ENCODE measurements at regions not wholly inside any gene's neighbourhood (a gene's known extent, or its start where the extent isn't known, plus 50 kb on each side); places are given as distances from the start of the nearest gene placed in this dataset.
A peak's percentile ranks its signal among the peaks of the same experiment; 100 is the strongest.

DNA sequence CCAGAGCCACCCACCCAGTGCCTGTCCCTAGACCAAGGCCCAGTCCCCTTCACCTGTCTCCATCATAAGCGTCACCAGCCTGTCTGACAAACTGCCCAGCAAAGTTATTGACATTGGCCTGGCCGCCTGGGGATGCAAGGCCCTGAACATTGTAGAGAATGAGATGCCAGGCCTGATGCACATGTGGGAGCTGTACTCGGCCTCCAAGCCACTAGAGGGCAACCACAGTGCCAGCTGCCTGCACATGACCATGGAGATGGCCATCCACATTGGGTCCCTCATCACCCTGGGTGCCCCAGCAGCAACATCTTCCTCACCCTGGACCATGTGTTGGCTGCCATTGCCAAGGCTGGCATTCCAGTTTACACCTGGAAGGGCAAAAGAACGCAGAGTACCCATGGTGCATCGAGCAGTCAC lies 63.7 kb upstream of the ANTXRL start:
- peak; percentile 58 for DNase-seq (ENCODE audit: low spot score)
- Histone ChIP-seq H3K27ac (no peak overlapping the region), H3K4me3 (no peak overlapping the region)
- TF ChIP-seq CTCF (IDR thresholded peaks at IDR 0.05): no peak

GRCh38 chr10:46223626-46224413 lies 63.0 kb upstream of the ANTXRL start:
- no peak for TF ChIP-seq CTCF (IDR thresholded peaks at IDR 0.05)
- peak; percentile 43 for DNase-seq (ENCODE audit: low spot score)
- Histone ChIP-seq H3K4me3 (no peak overlapping the region), H3K27ac (no peak overlapping the region)

- no peak for TF ChIP-seq CTCF (IDR thresholded peaks at IDR 0.05)
- DNase-seq (ENCODE audit: low spot score): peak; percentile 57
- Histone ChIP-seq H3K27ac (no peak overlapping the region), H3K4me3 (no peak overlapping the region)
Observed at GRCh38 chr10:46224414-46224682, 62.4 kb upstream of the ANTXRL start.

- no peak overlapping the region for H3K4me3 ChIP-seq
- no peak overlapping the region for H3K27ac ChIP-seq
- peak; percentile 71 for DNase-seq (ENCODE audit: low spot score)
- TF ChIP-seq CTCF (IDR thresholded peaks at IDR 0.05): no peak
Observed at GRCh38 chr10:46225597-46225996, 61.2 kb upstream of the ANTXRL start.

DNA sequence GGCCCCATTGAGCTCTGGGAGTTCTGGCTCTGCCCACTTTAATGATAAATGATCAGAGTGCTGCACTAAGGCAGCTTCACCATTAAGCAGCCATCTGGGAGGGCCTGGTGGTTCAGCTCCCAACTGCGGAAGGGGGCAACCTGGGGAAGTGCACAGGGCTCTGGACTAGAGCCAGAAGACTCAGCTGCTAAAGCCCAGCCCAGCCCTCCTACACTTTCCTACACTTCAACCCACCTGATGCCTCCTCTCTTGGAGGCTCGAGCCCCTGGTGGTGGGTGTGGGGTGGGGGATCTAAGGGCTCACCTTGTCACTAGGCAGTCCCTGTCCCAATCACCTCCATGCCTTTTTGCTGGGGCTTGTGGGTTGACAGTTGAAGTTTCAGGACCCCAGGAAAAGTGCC lies 60.6 kb upstream of the ANTXRL start:
- no peak overlapping the region for H3K4me3 ChIP-seq
- no peak for TF ChIP-seq CTCF (IDR thresholded peaks at IDR 0.05)
- DNase-seq (ENCODE audit: low spot score): peak; percentile 55
- no peak overlapping the region for H3K27ac ChIP-seq

DNA sequence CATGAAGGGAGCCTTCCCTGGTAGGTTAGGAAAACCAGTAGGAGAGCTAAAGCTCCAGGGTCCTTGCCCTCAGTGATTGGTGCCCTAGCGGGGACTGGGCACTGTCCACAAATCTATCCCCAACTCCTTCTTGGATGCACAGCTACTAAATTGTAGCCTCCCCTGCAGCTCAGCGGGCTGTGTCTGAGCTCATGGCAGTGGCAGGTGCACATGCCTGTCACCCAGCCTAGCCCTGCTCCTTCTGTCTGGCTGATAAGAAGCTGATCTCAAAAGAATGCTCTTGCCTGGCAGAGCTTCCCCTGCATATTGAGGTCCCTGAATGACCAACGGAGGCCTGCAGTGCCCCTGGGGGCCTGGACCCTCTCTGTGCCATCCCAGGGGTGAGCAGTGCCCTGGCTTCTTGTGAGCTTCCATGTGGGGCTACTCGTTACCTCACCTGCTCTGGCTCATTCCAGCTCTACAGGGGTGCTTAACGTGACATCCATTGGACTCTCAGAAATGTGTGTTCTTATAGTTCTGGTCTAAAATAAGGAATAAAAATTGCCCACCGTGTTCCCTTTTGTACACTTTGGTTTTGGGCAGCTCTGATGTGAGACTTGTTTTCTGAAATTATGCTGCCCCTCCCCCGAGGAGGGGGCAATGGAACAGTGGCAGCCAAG lies 59.8 kb upstream of the ANTXRL start:
- DNase-seq (ENCODE audit: low spot score): peak; percentile 53
- TF ChIP-seq CTCF (IDR thresholded peaks at IDR 0.05): no peak
- Histone ChIP-seq H3K27ac (no peak overlapping the region), H3K4me3 (no peak overlapping the region)

DNA sequence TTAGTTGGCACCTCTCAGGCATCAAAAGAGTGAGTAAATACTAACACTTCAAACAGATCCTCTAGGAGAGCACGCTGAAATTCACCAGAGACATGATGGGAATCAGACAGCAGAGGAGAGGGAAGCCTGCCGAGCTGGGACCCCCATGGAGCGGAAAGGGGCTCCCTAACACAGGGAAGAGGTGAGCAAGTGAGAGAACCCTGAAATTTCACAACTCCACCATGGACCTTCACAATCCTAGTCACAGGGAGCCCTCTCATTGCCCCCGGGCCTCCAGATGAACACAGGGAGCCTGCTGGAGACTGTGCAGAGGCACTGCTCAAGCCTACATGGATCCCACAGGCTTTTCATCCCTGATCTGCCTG lies 59.2 kb upstream of the ANTXRL start:
- peak; percentile 68 for DNase-seq (ENCODE audit: low spot score)
- TF ChIP-seq CTCF (IDR thresholded peaks at IDR 0.05): no peak
- Histone ChIP-seq H3K27ac (no peak overlapping the region), H3K4me3 (no peak overlapping the region)
